ENCODE measurements at regions not wholly inside any gene's neighbourhood (a gene's known extent, or its start where the extent isn't known, plus 50 kb on each side); places are given as distances from the start of the nearest gene placed in this dataset.

- TF ChIP-seq SP1 (IDR thresholded peaks at IDR 0.05): no peak
- no peak for TF ChIP-seq HDGF (IDR thresholded peaks at IDR 0.05; ENCODE audit: borderline replicate concordance)
- no peak for TF ChIP-seq BHLHE40 (IDR thresholded peaks at IDR 0.05; ENCODE audit: borderline replicate concordance)
- no peak for TF ChIP-seq LEF1 (IDR thresholded peaks at IDR 0.05; ENCODE audit: borderline replicate concordance)
Observed at GRCh38 chr9:115923903-115924668, 229.5 kb upstream of the PAPPA start.

Data from HEK293T (cell line).